ENCODE measurements at regions not wholly inside any gene's neighbourhood (a gene's known extent, or its start where the extent isn't known, plus 50 kb on each side); places are given as distances from the start of the nearest gene placed in this dataset.

DNA sequence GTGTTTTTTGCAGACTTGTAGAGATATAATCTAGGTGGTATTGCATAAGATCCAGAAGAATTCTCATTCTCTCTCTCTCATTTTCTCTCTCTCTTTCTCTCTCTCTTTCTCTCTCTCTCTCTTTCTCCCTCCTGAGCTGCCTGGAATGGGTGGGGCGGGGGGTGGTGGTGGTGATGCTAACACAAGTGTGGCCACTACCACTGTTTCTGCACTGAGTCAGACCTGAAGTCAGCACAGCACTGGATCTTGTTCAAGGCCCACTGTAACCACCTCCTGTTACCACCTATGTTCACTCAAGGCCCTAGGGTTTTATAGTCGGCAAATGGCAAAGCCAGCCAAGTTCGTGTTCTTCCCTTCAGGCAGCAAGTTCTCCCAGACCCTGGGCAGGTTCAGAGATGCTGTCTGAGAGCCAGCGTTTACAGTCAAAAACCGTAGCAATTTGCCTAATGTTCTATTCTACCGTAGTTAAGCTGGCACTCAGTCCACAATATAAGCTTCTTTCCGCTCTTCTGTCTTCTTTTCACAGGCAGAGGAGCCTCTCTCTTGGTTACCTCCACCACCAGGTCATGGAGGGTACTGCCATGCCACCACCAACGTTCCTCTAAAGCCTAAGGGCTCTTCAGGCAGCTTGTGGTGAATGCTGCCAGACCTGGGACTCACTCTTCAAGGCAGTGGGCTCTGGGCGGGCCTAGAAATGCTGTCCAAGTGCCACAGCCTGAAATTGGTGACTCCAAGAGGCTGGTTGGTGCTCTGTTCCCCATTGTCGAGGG is 235.7 kb upstream of the PRR16 start:
- TF ChIP-seq GATA3 (IDR thresholded peaks at IDR 0.05; ENCODE audit: low read depth, low read length) (no peak), GATA2 (IDR thresholded peaks at IDR 0.05; ENCODE audit: low read depth, low read length) (no peak)
